HG02885 (cell line): ENCODE measurements at regions not wholly inside any gene's neighbourhood (a gene's known extent, or its start where the extent isn't known, plus 50 kb on each side); places are given as distances from the start of the nearest gene placed in this dataset.
A peak's percentile ranks its signal among the peaks of the same experiment; 100 is the strongest.

Experiments
- ATAC-seq: cut with Tn5 transposase; IDR thresholded peaks from one replicate; pipeline ENCODE4 v1.9.1; 2021; ENCODE audit warnings: mild to moderate bottlenecking; ENCODE audit not compliant: unreplicated experiment, poor library complexity

- ATAC-seq: no peak
Observed at GRCh38 chr5:96250782-96251181, 182.3 kb downstream of the PCSK1 start.

- no peak for ATAC-seq
Observed at GRCh38 chr5:96248131-96248530, 184.9 kb downstream of the PCSK1 start.

- ATAC-seq: no peak
Observed at GRCh38 chr5:96247708-96248107, 185.3 kb downstream of the PCSK1 start.

GRCh38 chr5:96247097-96247701 lies 185.8 kb downstream of the PCSK1 start:
- ATAC-seq: no peak

GRCh38 chr5:96245140-96246091 lies 187.6 kb downstream of the PCSK1 start:
- ATAC-seq: no peak

- no peak for ATAC-seq
Observed at GRCh38 chr5:96244696-96245095, 188.4 kb downstream of the PCSK1 start.

GRCh38 chr5:96243862-96244261 lies 189.2 kb downstream of the PCSK1 start:
- no peak for ATAC-seq

- ATAC-seq: no peak
Observed at GRCh38 chr5:96243203-96243602, 189.8 kb downstream of the PCSK1 start.

- no peak for ATAC-seq
Observed at GRCh38 chr5:96242571-96242970, 190.5 kb downstream of the PCSK1 start.

GRCh38 chr5:96236831-96237230 lies 196.2 kb downstream of the PCSK1 start:
- ATAC-seq: no peak

GRCh38 chr5:96236051-96236450 lies 197.0 kb downstream of the PCSK1 start:
- ATAC-seq: no peak

- ATAC-seq: no peak
Observed at GRCh38 chr5:96235008-96235910, 197.8 kb downstream of the PCSK1 start.

GRCh38 chr5:96232602-96233001 lies 200.4 kb downstream of the PCSK1 start:
- no peak for ATAC-seq

GRCh38 chr5:96229188-96229587 lies 203.9 kb downstream of the PCSK1 start:
- no peak for ATAC-seq

GRCh38 chr5:96228408-96228807 lies 204.6 kb downstream of the PCSK1 start:
- no peak for ATAC-seq

GRCh38 chr5:96227957-96228356 lies 205.1 kb downstream of the PCSK1 start:
- no peak for ATAC-seq

GRCh38 chr5:96226941-96227552 lies 206.0 kb downstream of the PCSK1 start:
- ATAC-seq: no peak

GRCh38 chr5:96222129-96222528 lies 210.9 kb downstream of the PCSK1 start:
- no peak for ATAC-seq

GRCh38 chr5:96220610-96221390 lies 212.2 kb downstream of the PCSK1 start:
- peak; percentile 79 for ATAC-seq
